SK-N-SH treated with all-trans-retinoic acid at 6 μM for 48 hours (cell line): ENCODE measurements at regions not wholly inside any gene's neighbourhood (a gene's known extent, or its start where the extent isn't known, plus 50 kb on each side); places are given as distances from the start of the nearest gene placed in this dataset.

Experiments
- ARNTL ChIP-seq: fragments of 450-650 bp; formaldehyde crosslinking; IDR thresholded peaks from 2 replicates; pipeline ENCODE4 v1.5.0; 2020; ENCODE audit warnings: low read depth, mild to moderate bottlenecking, moderate library complexity, borderline replicate concordance
- CREB5 ChIP-seq: fragments of 250-450 bp; sonication (Bioruptor Pico); IDR thresholded peaks from 2 replicates; pipeline ENCODE4 v1.5.1; 2020; ENCODE audit warnings: low read depth, mild to moderate bottlenecking, moderate library complexity
- CSRNP3 ChIP-seq: fragments of 250-450 bp; sonication (Bioruptor Pico); IDR thresholded peaks from 2 replicates; pipeline ENCODE4 v1.5.1; 2021; ENCODE audit warnings: mild to moderate bottlenecking, moderate library complexity
- ESRRG ChIP-seq: fragments of 250-450 bp; sonication (Bioruptor Pico); IDR thresholded peaks from 2 replicates; pipeline ENCODE4 v1.6.1; 2021; ENCODE audit warnings: mild to moderate bottlenecking
- OSR1 ChIP-seq: fragments of 250-450 bp; sonication (Bioruptor Pico); IDR thresholded peaks from 2 replicates; pipeline ENCODE4 v1.8.0; 2022; ENCODE audit warnings: moderate library complexity, mild to moderate bottlenecking, inconsistent platforms
- POU6F1 ChIP-seq: fragments of 250-450 bp; sonication (Bioruptor Pico); IDR thresholded peaks from 2 replicates; pipeline ENCODE4 v1.8.0; 2021; ENCODE audit warnings: low read depth, mild to moderate bottlenecking, moderate library complexity, borderline replicate concordance
- PPARA ChIP-seq: fragments of 250-450 bp; sonication (Bioruptor Pico); IDR thresholded peaks from 2 replicates; pipeline ENCODE4 v1.5.0; 2020; ENCODE audit warnings: mild to moderate bottlenecking, borderline replicate concordance
- RARB ChIP-seq: fragments of 250-450 bp; sonication (Bioruptor Pico); IDR thresholded peaks from 2 replicates; pipeline ENCODE4 v1.8.0; 2021; ENCODE audit warnings: mild to moderate bottlenecking, moderate library complexity
- ZC3H10 ChIP-seq: fragments of 250-450 bp; sonication (Bioruptor Pico); IDR thresholded peaks from 2 replicates; pipeline ENCODE4 v1.5.1; 2021; ENCODE audit warnings: mild to moderate bottlenecking, moderate library complexity
- ZFP3 ChIP-seq: fragments of 250-450 bp; sonication (Bioruptor Pico); IDR thresholded peaks from 2 replicates; pipeline ENCODE4 v1.5.0; 2020; ENCODE audit warnings: mild to moderate bottlenecking, moderate library complexity
- ZFP30 ChIP-seq: fragments of 450-650 bp; formaldehyde crosslinking; IDR thresholded peaks from 2 replicates; pipeline ENCODE4 v1.5.0; 2022; ENCODE audit warnings: mild to moderate bottlenecking, moderate library complexity
- ZNF565 ChIP-seq: fragments of 450-650 bp; formaldehyde crosslinking; conservative IDR thresholded peaks from 2 replicates; pipeline ENCODE4 v1.5.0; 2020; ENCODE audit warnings: low read depth, mild to moderate bottlenecking, moderate library complexity
- ZNF70 ChIP-seq: fragments of 450-650 bp; formaldehyde crosslinking; IDR thresholded peaks from 2 replicates; pipeline ENCODE4 v1.5.0; 2020; ENCODE audit warnings: mild to moderate bottlenecking, moderate library complexity

- TF ChIP-seq OSR1 (CRISPR knock-in tag) (no peak), PPARA (CRISPR knock-in tag) (no peak), RARB (no peak), ZNF565 (CRISPR knock-in tag) (no peak), POU6F1 (CRISPR knock-in tag) (no peak), ESRRG (CRISPR knock-in tag) (no peak), ZFP3 (CRISPR knock-in tag) (no peak), ZFP30 (no peak), ZC3H10 (CRISPR knock-in tag) (no peak), ZNF70 (CRISPR knock-in tag) (no peak), ARNTL (CRISPR knock-in tag) (no peak), CSRNP3 (CRISPR knock-in tag) (no peak), CREB5 (CRISPR knock-in tag) (no peak)
Measured at GRCh38 chr3:127337911-127338531, 50.2 kb upstream of the PRR20G start.
